HG02610 (cell line): ENCODE measurements at regions not wholly inside any gene's neighbourhood (a gene's known extent, or its start where the extent isn't known, plus 50 kb on each side); places are given as distances from the start of the nearest gene placed in this dataset.
"Not testable (repeated sequence)": the region's sequence is repeated elsewhere in the genome, so short reads cannot be mapped to it uniquely, and the experiment has no call there.

Experiments
- ATAC-seq: cut with Tn5 transposase; IDR thresholded peaks from one replicate; pipeline ENCODE4 v1.9.1; 2021; ENCODE audit warnings: mild to moderate bottlenecking, moderate library complexity; ENCODE audit not compliant: unreplicated experiment

- no peak for ATAC-seq
Measured at GRCh38 chr7:145147865-145148264, 312.0 kb upstream of the TPK1 start.

- ATAC-seq, result no peak
Measured at GRCh38 chr7:145143685-145144084, 307.8 kb upstream of the TPK1 start.

- ATAC-seq, result no peak
Measured at GRCh38 chr7:145134377-145134776, 298.5 kb upstream of the TPK1 start.

GRCh38 chr7:145123502-145123901, 287.6 kb upstream of the TPK1 start:
- no peak for ATAC-seq

GRCh38 chr7:145106001-145106400, 270.1 kb upstream of the TPK1 start:
- no peak for ATAC-seq

- no peak for ATAC-seq
Measured at GRCh38 chr7:145105561-145105960, 269.7 kb upstream of the TPK1 start.

- no peak for ATAC-seq
Measured at GRCh38 chr7:145104400-145104799, 268.5 kb upstream of the TPK1 start.

- ATAC-seq, result not testable (repeated sequence)
Measured at GRCh38 chr7:145102199-145102598, 266.3 kb upstream of the TPK1 start.

- no peak for ATAC-seq
Measured at GRCh38 chr7:145092766-145093165, 256.9 kb upstream of the TPK1 start.

GRCh38 chr7:145088111-145088745, 252.4 kb upstream of the TPK1 start:
- no peak for ATAC-seq

- no peak for ATAC-seq
Measured at GRCh38 chr7:145082366-145083161, 246.7 kb upstream of the TPK1 start.

- ATAC-seq, result no peak
Measured at GRCh38 chr7:145065473-145065872, 229.6 kb upstream of the TPK1 start.

GRCh38 chr7:145064114-145064513, 228.3 kb upstream of the TPK1 start:
- no peak for ATAC-seq

GRCh38 chr7:145053781-145054180, 217.9 kb upstream of the TPK1 start:
- ATAC-seq, result no peak

GRCh38 chr7:145050415-145050814, 214.6 kb upstream of the TPK1 start:
- no peak for ATAC-seq

GRCh38 chr7:145036604-145037405, 201.0 kb upstream of the TPK1 start:
- ATAC-seq, result peak; percentile 87

GRCh38 chr7:145031162-145031561, 195.3 kb upstream of the TPK1 start:
- ATAC-seq, result no peak

- no peak for ATAC-seq
Measured at GRCh38 chr7:145030754-145031153, 194.9 kb upstream of the TPK1 start.

- no peak for ATAC-seq
Measured at GRCh38 chr7:145020454-145020853, 184.6 kb upstream of the TPK1 start.

GRCh38 chr7:145016068-145016467, 180.2 kb upstream of the TPK1 start:
- no peak for ATAC-seq

GRCh38 chr7:145009876-145010275, 174.0 kb upstream of the TPK1 start:
- no peak for ATAC-seq

GRCh38 chr7:145005601-145006000, 169.7 kb upstream of the TPK1 start:
- no peak for ATAC-seq
